Common myeloid progenitor, CD34-positive (primary cell): ENCODE measurements at regions not wholly inside any gene's neighbourhood (a gene's known extent, or its start where the extent isn't known, plus 50 kb on each side); places are given as distances from the start of the nearest gene placed in this dataset.
"Not testable (repeated sequence)": the region's sequence is repeated elsewhere in the genome, so short reads cannot be mapped to it uniquely, and the experiment has no call there.

Source experiments
- CTCF ChIA-PET: fragments of 350-600 bp; sonication (Branson Sonifier 250); formaldehyde crosslinking; loops from one replicate; lab custom pipeline; 2021; ENCODE audit warnings: antibody characterized with exemption; lab: Charles Lee
- POLR2A ChIA-PET: fragments of 350-600 bp; sonication (Branson Sonifier 250); formaldehyde crosslinking; loops from one replicate; lab custom pipeline; 2021; ENCODE audit warnings: antibody characterized with exemption; lab: Charles Lee
- DNase-seq, 3 donors: peaks; one replicate each; pipeline versions ENCODE4 v3.0.0 to v3.0.0-alpha.2; 2013
- H3K27ac ChIP-seq, 2 experiments: 1 replicate in 1 of 2; 2 replicates in 1 of 2; pipeline ENCODE4 v1.7.0; 2013; ENCODE audit warnings: inconsistent platforms in 2 of 2, low read length in 2 of 2, mild to moderate bottlenecking in 2 of 2, low read depth in 1 of 2, moderate library complexity in 1 of 2; ENCODE audit not compliant: severe bottlenecking in 2 of 2, insufficient read depth in 1 of 2, poor library complexity in 1 of 2
- H3K27me3 ChIP-seq, 5 experiments: replicated peaks in 2 of 5; 1 replicate in 3 of 5; 2 replicates in 2 of 5; pipeline versions ENCODE4 v1.6.1 to v1.7.0; 2013; ENCODE audit warnings: low read length in 4 of 5, mild to moderate bottlenecking in 2 of 5, moderate library complexity in 2 of 5, inconsistent platforms in 1 of 5; ENCODE audit not compliant: insufficient read depth in 5 of 5, control insufficient read depth in 4 of 5
- H3K36me3 ChIP-seq, 4 experiments: 1 replicate in 2 of 4; 2 replicates in 2 of 4; pipeline versions ENCODE4 v1.6.1 to v1.7.0; 2013; ENCODE audit warnings: low read length in 3 of 4, control low read depth in 1 of 4, mild to moderate bottlenecking in 1 of 4; ENCODE audit not compliant: control insufficient read depth in 4 of 4, insufficient read depth in 4 of 4
- H3K4me1 ChIP-seq, 4 experiments: 1 replicate in 3 of 4; 2 replicates in 1 of 4; pipeline versions ENCODE4 v1.6.1 to v1.7.1; 2013; ENCODE audit warnings: low read length in 3 of 4, mild to moderate bottlenecking in 3 of 4, control low read depth in 1 of 4, inconsistent platforms in 1 of 4, moderate library complexity in 1 of 4; ENCODE audit not compliant: control insufficient read depth in 4 of 4, insufficient read depth in 4 of 4; ENCODE audit errors: control extremely low read depth in 1 of 4
- H3K4me3 ChIP-seq, 7 experiments: 1 replicate in 4 of 7; 2 replicates in 3 of 7; pipeline versions ENCODE4 v1.5.1 to v1.7.0; 2013; ENCODE audit warnings: mild to moderate bottlenecking in 7 of 7, low read length in 6 of 7, moderate library complexity in 6 of 7, inconsistent platforms in 2 of 7, low read depth in 2 of 7, control low read depth in 1 of 7; ENCODE audit not compliant: insufficient read depth in 4 of 7, control insufficient read depth in 1 of 7; ENCODE audit errors: extremely low read depth in 1 of 7
- H3K9me3 ChIP-seq, 5 experiments: 1 replicate in 4 of 5; 2 replicates in 1 of 5; pipeline versions ENCODE4 v1.6.1 to v1.7.1; 2013; ENCODE audit warnings: low read length in 4 of 5, mild to moderate bottlenecking in 2 of 5, inconsistent platforms in 1 of 5, low read depth in 1 of 5, moderate library complexity in 1 of 5; ENCODE audit not compliant: control insufficient read depth in 4 of 5, insufficient read depth in 2 of 5; ENCODE audit errors: control extremely low read depth in 1 of 5
- WGBS: methylation state at CpG from one replicate; pipeline ENCODE4 v1.1.5; 2013; ENCODE audit not compliant: insufficient coverage; 5-methylcytosine and 5-hydroxymethylcytosine counted together

DNA sequence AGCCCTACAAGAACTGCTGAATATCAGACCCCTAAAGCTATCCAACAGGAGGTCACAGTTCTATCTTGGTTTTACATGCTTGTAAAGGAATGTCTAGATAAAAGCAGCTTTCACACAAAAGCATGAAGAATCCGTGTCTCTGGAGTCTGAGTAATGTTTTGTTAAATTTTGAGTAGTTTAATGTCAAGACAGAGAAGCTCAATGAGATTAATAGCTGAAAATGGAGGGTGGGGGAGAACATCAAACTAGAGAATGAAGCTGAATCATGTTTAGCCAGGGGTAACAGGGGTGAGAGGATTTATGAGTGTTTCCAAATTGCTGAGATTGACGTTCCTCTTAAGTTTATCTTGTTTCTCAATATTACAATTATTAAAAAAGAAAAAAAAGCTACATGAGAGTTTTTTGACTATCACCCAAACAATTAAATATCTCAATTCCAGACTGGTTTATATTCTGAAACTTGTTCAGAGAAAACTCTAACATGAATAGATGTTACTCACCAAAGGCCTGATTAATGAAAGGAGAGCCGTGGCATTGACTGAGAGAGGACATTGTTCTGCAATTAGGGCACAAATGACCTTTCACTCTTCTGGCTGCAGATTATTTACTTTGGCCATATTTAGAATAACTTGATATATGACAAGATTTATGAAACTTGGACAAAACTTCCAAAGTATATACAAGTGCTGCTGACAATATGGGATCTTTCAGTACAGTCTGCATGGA is 266.4 kb upstream of the ETAA1 start:
- peaks cover 0 to 2% (median 0%) of the 10 kb centered on the region in 5 experiments for H3K27me3 ChIP-seq
- H3K9me3 ChIP-seq, result no peaks in the 10 kb centered on the region
- H3K27ac ChIP-seq, result no peak overlapping the region
- H3K36me3 ChIP-seq, result no peaks in the 10 kb centered on the region
- no peak overlapping the region for H3K4me3 ChIP-seq
- 92% methylated on average over 1 of the region's 3 CpGs for WGBS
- DNase-seq, result no peak
- ChIA-PET POLR2A (no interaction called here), CTCF (no interaction called here)
- no peaks in the 10 kb centered on the region for H3K4me1 ChIP-seq

DNA sequence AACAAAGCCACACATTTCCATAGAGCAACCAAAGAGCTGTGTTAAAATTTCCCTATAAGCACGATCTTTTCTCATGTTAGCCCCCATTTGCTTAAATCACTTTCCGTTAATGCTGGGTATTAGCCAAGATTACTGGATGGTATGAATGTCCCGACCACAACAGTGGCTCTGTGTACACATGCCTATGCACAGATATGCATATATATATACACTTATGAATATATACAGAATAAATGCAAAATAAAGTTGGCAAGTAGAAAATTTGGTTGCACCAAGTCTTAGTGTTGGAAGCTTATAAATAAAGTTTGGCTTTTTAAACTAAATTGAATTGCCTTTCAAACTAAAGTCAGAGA is 265.9 kb upstream of the ETAA1 start:
- H3K27ac ChIP-seq, result no peak overlapping the region
- H3K4me1 ChIP-seq, result no peaks in the 10 kb centered on the region
- H3K4me3 ChIP-seq, result no peak overlapping the region
- POLR2A ChIA-PET, result no interaction called here
- CTCF ChIA-PET, result no interaction called here
- no CpG with 5 or more reads among the region's 3 CpGs for WGBS
- peaks cover 0 to 2% (median 0%) of the 10 kb centered on the region in 5 experiments for H3K27me3 ChIP-seq
- no peak for DNase-seq
- H3K9me3 ChIP-seq, result no peaks in the 10 kb centered on the region
- H3K36me3 ChIP-seq, result no peaks in the 10 kb centered on the region

DNA sequence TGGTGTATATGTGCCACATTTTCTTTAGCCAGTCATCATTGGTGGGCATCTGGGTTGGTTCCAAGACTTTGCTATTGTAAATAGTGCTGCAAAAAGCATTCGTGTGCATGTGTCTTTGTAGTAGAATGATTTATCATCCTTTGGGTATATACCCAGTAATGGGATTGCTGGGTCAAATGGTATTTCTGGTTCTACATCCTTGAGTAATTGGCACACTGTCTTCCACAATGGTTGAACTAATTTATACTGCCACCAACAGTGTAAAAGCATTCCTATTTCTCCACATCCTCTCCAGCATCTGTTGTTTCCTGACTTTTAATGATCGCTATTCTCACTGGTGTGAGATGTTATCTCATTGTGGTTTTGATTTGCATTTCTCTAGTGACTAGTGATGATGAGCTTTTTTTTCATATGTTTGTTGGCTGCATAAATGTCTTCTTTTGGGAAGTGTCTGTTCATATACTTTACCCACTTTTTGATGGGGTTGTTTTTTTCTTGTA is 264.6 kb upstream of the ETAA1 start:
- H3K36me3 ChIP-seq, CTCF ChIA-PET, H3K4me1 ChIP-seq, H3K27me3 ChIP-seq, H3K4me3 ChIP-seq, POLR2A ChIA-PET, H3K27ac ChIP-seq, DNase-seq, H3K9me3 ChIP-seq: not testable (repeated sequence)
- 17% methylated on average over 2 of the region's 2 CpGs for WGBS

DNA sequence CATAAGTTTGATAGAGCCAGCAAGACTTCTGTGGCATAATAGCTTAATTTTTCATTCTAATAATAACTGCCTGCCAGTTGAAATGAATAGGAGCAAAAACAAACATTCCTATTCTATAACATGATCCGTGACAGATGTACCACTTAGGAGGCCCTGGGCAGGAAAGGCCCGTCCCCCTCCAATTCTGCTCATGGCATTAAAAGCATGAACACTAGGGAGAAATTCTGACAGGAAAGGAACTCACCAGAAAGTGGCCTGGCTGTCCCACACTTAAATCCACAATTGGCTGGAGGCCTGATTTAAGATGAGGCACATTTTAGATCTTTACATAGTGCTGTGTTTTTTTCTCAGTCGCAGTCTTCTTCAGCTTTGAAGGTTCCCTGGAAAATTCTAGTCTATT is 261.9 kb upstream of the ETAA1 start:
- ChIA-PET CTCF (no interaction called here), POLR2A (no interaction called here)
- H3K36me3 ChIP-seq, result no peaks in the 10 kb centered on the region
- no peak for DNase-seq
- H3K4me3 ChIP-seq, result no peak overlapping the region
- H3K9me3 ChIP-seq, result no peaks in the 10 kb centered on the region
- no peak overlapping the region for H3K27ac ChIP-seq
- WGBS, result 100% methylated on average over 2 of the region's 3 CpGs
- no peaks in the 10 kb centered on the region for H3K27me3 ChIP-seq
- no peaks in the 10 kb centered on the region for H3K4me1 ChIP-seq

DNA sequence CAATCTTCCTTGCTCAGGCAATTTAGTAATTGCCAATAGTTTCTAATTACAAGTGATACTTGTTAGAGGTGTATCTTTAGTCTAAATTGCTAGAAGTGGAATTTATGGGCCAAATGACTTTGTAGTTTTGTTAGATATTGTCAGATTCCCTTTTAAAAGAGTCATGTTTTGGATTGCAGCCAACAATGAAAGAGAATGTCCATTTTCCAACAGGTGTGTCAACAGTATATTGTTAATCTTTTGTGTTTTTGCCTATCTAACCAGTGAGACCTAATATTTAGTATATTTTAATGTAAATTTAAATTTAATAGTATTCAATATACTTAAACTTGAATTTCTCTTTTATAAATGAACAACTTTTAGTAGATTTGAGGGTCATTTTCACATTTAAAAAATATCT is 259.4 kb upstream of the ETAA1 start:
- ChIA-PET POLR2A (no interaction called here), CTCF (no interaction called here)
- DNase-seq, result no peak
- H3K36me3 ChIP-seq, result no peaks in the 10 kb centered on the region
- no peaks in the 10 kb centered on the region for H3K4me1 ChIP-seq
- H3K27me3 ChIP-seq, result no peaks in the 10 kb centered on the region
- H3K27ac ChIP-seq, result no peak overlapping the region
- no peak overlapping the region for H3K4me3 ChIP-seq
- H3K9me3 ChIP-seq, result no peaks in the 10 kb centered on the region

DNA sequence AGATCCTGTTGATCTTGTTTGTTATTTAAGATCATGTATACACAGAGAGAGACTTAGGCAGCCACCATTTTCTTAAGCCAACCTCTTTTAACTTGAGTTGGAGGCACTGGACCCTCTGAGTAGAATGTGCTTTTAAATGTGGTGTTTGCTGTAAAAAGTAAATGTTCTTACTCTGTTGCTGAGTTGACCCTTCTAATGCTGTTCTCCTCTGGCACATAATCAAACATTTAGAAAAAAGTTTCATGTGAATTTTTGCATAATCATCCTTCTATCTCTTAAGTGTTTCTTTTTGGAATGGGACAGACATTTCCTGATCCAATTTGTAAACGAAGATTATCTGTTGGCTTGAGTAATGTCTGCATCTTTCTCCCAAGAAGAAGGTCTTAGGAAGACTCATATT is 255.1 kb upstream of the ETAA1 start:
- no peaks in the 10 kb centered on the region for H3K4me1 ChIP-seq
- POLR2A ChIA-PET, result no interaction called here
- no peak for DNase-seq
- H3K27ac ChIP-seq, result no peak overlapping the region
- no peak overlapping the region for H3K4me3 ChIP-seq
- WGBS, result no CpG with 5 or more reads among the region's 1 CpG
- H3K27me3 ChIP-seq, result no peaks in the 10 kb centered on the region
- H3K36me3 ChIP-seq, result no peaks in the 10 kb centered on the region
- CTCF ChIA-PET, result no interaction called here
- no peaks in the 10 kb centered on the region for H3K9me3 ChIP-seq

DNA sequence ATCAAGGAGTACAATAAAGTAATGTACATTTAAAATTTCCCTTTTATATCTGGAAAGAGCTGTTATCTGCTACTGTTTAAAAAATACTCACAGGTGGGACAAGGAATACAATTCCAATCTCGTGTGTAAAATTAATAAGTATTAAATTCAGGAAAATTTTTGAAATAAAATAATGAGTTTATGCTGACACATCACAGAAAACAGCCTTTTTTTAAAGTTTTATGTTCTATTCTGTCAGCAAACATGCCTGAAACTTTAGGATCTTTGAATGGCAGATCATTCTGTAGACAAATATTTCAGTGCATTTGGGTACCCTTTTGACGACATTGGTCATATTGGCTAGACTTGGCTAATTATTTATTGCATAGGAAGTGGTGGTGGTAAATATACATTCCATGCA is 254.4 kb upstream of the ETAA1 start:
- ChIA-PET CTCF (no interaction called here), POLR2A (no interaction called here)
- Histone ChIP-seq H3K4me3 (no peak overlapping the region), H3K4me1 (no peaks in the 10 kb centered on the region), H3K27ac (no peak overlapping the region), H3K36me3 (no peaks in the 10 kb centered on the region), H3K27me3 (no peaks in the 10 kb centered on the region), H3K9me3 (no peaks in the 10 kb centered on the region)
- no CpG with 5 or more reads among the region's 2 CpGs for WGBS
- DNase-seq, result no peak
